Hepatocyte (in vitro differentiated cells): ENCODE measurements at regions not wholly inside any gene's neighbourhood (a gene's known extent, or its start where the extent isn't known, plus 50 kb on each side); places are given as distances from the start of the nearest gene placed in this dataset.

Experiments
- EZH2 ChIP-seq: fragments of 200-600 bp; sonication (generic); IDR thresholded peaks from 2 replicates; pipeline ENCODE4 v1.6.1; 2016; ENCODE audit warnings: antibody characterized with exemption, mild to moderate bottlenecking, borderline replicate concordance
- EZH2phosphoT487 ChIP-seq: fragments of 200-600 bp; sonication (generic); IDR thresholded peaks from one replicate; pipeline ENCODE4 v1.6.1; 2018; ENCODE audit warnings: antibody characterized with exemption, mild to moderate bottlenecking, low read depth, moderate library complexity; ENCODE audit not compliant: unreplicated experiment, severe bottlenecking
- TF ChIP-seq, protein P1 (sequence below): fragments of 200-600 bp; sonication (generic); IDR thresholded peaks from 2 replicates; pipeline ENCODE4 v1.5.1; 2016; ENCODE audit warnings: antibody characterized with exemption, mild to moderate bottlenecking; ENCODE audit not compliant: poor library complexity

DNA sequence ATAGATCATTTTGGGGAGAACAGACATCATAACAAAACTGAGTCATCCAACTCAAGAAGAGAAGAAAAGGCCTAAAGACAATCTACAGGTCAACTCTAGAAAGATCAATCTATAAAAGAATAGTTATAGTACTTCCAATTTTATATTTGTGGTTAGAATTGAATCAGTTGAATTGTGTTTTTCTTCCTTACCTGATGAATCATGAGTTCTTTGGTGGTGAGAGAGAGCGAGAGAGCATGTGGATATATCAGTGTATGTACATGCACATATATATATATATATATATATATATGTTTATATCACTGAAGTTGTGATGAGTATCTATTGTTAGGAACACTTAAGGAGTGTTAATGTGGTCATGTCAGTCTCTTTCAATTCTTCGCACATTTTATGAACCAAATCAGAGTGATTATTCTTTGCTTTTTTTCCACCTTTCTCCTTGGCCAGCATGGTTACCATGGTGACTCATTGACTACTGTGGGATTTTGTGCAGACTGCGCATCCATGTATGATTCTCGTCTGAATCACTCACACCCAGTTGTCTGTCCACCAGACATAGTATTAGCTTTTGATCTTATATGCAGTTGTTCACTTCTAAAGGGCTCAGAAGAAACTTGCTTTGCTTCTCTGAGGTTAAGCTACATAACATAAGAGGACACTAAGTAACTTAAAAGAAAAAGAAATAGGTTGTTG, 90.4 kb upstream of the RAB40AL start:
- TF ChIP-seq, protein P1, sequence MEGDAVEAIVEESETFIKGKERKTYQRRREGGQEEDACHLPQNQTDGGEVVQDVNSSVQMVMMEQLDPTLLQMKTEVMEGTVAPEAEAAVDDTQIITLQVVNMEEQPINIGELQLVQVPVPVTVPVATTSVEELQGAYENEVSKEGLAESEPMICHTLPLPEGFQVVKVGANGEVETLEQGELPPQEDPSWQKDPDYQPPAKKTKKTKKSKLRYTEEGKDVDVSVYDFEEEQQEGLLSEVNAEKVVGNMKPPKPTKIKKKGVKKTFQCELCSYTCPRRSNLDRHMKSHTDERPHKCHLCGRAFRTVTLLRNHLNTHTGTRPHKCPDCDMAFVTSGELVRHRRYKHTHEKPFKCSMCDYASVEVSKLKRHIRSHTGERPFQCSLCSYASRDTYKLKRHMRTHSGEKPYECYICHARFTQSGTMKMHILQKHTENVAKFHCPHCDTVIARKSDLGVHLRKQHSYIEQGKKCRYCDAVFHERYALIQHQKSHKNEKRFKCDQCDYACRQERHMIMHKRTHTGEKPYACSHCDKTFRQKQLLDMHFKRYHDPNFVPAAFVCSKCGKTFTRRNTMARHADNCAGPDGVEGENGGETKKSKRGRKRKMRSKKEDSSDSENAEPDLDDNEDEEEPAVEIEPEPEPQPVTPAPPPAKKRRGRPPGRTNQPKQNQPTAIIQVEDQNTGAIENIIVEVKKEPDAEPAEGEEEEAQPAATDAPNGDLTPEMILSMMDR: no peak
- no peak for TF ChIP-seq EZH2
- no peak for TF ChIP-seq EZH2phosphoT487
